ENCODE measurements at regions not wholly inside any gene's neighbourhood (a gene's known extent, or its start where the extent isn't known, plus 50 kb on each side); places are given as distances from the start of the nearest gene placed in this dataset.

- CTCF ChIA-PET, result no interaction called here
- POLR2A ChIA-PET, result no interaction called here
- TF ChIP-seq SUZ12 (IDR thresholded peaks at IDR 0.05) (no peak), L3MBTL2 (conservative IDR thresholded peaks at IDR 0.05) (no peak), TARDBP (IDR thresholded peaks at IDR 0.05) (no peak), ARNT (IDR thresholded peaks at IDR 0.05) (no peak), PKNOX1 (IDR thresholded peaks at IDR 0.05) (no peak), BHLHE40 (IDR thresholded peaks at IDR 0.05; ENCODE audit: borderline replicate concordance) (no peak)
- no peak for DNase-seq (ENCODE audit: extremely low spot score)
These were observed 145.9 kb downstream of the ACKR3 start for GRCh38 chr2:236715491-236715961.

GRCh38 chr2:236717120-236717519 is 147.5 kb downstream of the ACKR3 start:
- no peak for TF ChIP-seq HDGF (IDR thresholded peaks at IDR 0.05; ENCODE audit: borderline replicate concordance)
- no peak for TF ChIP-seq PKNOX1 (IDR thresholded peaks at IDR 0.05)
- no peak for TF ChIP-seq BHLHE40 (IDR thresholded peaks at IDR 0.05; ENCODE audit: borderline replicate concordance)
- TF ChIP-seq TARDBP (IDR thresholded peaks at IDR 0.05), result no peak
- TF ChIP-seq ELF4 (IDR thresholded peaks at IDR 0.05), result no peak
- no peak for TF ChIP-seq L3MBTL2 (conservative IDR thresholded peaks at IDR 0.05)
- TF ChIP-seq CTBP1 (IDR thresholded peaks at IDR 0.05; ENCODE audit: borderline replicate concordance), result no peak
- TF ChIP-seq ZNF384 (IDR thresholded peaks at IDR 0.05), result no peak
- TF ChIP-seq SUZ12 (IDR thresholded peaks at IDR 0.05), result no peak
- TF ChIP-seq LEF1 (IDR thresholded peaks at IDR 0.05; ENCODE audit: borderline replicate concordance), result no peak
- TF ChIP-seq NFRKB (IDR thresholded peaks at IDR 0.05), result no peak
- TF ChIP-seq FOXA1 (IDR thresholded peaks at IDR 0.05), result no peak
- TF ChIP-seq ARNT (IDR thresholded peaks at IDR 0.05), result no peak
- no peak for TF ChIP-seq FOXK2 (IDR thresholded peaks at IDR 0.05)
- TF ChIP-seq SP1 (IDR thresholded peaks at IDR 0.05), result no peak
- no peak for TF ChIP-seq FOXM1 (IDR thresholded peaks at IDR 0.05; ENCODE audit: borderline replicate concordance)
- DNase-seq (ENCODE audit: extremely low spot score), result no peak
- ChIA-PET POLR2A (no interaction called here), CTCF (no interaction called here)

- no peak for DNase-seq (ENCODE audit: extremely low spot score)
- CTCF ChIA-PET, result no interaction called here
- POLR2A ChIA-PET, result no interaction called here
- TF ChIP-seq TARDBP (IDR thresholded peaks at IDR 0.05) (no peak), PKNOX1 (IDR thresholded peaks at IDR 0.05) (peak; percentile 29; the same call in 1 of the 2 replicates)
These were observed 148.1 kb downstream of the ACKR3 start for GRCh38 chr2:236717729-236718128.

- ChIA-PET POLR2A (no interaction called here), CTCF (no interaction called here)
- TF ChIP-seq SUZ12 (IDR thresholded peaks at IDR 0.05) (no peak), SP1 (IDR thresholded peaks at IDR 0.05) (no peak), PKNOX1 (IDR thresholded peaks at IDR 0.05) (no peak), ZNF384 (IDR thresholded peaks at IDR 0.05) (no peak), BHLHE40 (IDR thresholded peaks at IDR 0.05; ENCODE audit: borderline replicate concordance) (no peak), ARNT (IDR thresholded peaks at IDR 0.05) (no peak), FOXA1 (IDR thresholded peaks at IDR 0.05) (no peak), L3MBTL2 (conservative IDR thresholded peaks at IDR 0.05) (no peak), FOXM1 (IDR thresholded peaks at IDR 0.05; ENCODE audit: borderline replicate concordance) (no peak)
- no peak for DNase-seq (ENCODE audit: extremely low spot score)
These were observed 148.8 kb downstream of the ACKR3 start for GRCh38 chr2:236718207-236718992.

- no peak for DNase-seq (ENCODE audit: extremely low spot score)
- TF ChIP-seq ZNF384 (IDR thresholded peaks at IDR 0.05) (no peak), HDGF (IDR thresholded peaks at IDR 0.05; ENCODE audit: borderline replicate concordance) (no peak), PKNOX1 (IDR thresholded peaks at IDR 0.05) (no peak), L3MBTL2 (conservative IDR thresholded peaks at IDR 0.05) (no peak), ELF4 (IDR thresholded peaks at IDR 0.05) (no peak), TARDBP (IDR thresholded peaks at IDR 0.05) (no peak)
- POLR2A ChIA-PET, result no interaction called here
- CTCF ChIA-PET, result no interaction called here
These were observed 149.6 kb downstream of the ACKR3 start for GRCh38 chr2:236719192-236719635.

GRCh38 chr2:236720974-236721540 is 151.4 kb downstream of the ACKR3 start:
- DNase-seq (ENCODE audit: extremely low spot score), result no peak
- POLR2A ChIA-PET, result no interaction called here
- no peak for TF ChIP-seq CTBP1 (IDR thresholded peaks at IDR 0.05; ENCODE audit: borderline replicate concordance)
- no peak for TF ChIP-seq FOXK2 (IDR thresholded peaks at IDR 0.05)
- TF ChIP-seq ZNF384 (IDR thresholded peaks at IDR 0.05), result no peak
- no peak for TF ChIP-seq TARDBP (IDR thresholded peaks at IDR 0.05)
- TF ChIP-seq ARNT (IDR thresholded peaks at IDR 0.05), result no peak
- TF ChIP-seq L3MBTL2 (conservative IDR thresholded peaks at IDR 0.05), result no peak
- no peak for TF ChIP-seq LEF1 (IDR thresholded peaks at IDR 0.05; ENCODE audit: borderline replicate concordance)
- TF ChIP-seq SUZ12 (IDR thresholded peaks at IDR 0.05), result no peak
- no peak for TF ChIP-seq FOXA1 (IDR thresholded peaks at IDR 0.05)
- no peak for TF ChIP-seq HDGF (IDR thresholded peaks at IDR 0.05; ENCODE audit: borderline replicate concordance)
- CTCF ChIA-PET, result no interaction called here

Data from HEK293T (cell line).